Glomerular visceral epithelial cell (primary cell): ENCODE measurements at regions not wholly inside any gene's neighbourhood (a gene's known extent, or its start where the extent isn't known, plus 50 kb on each side); places are given as distances from the start of the nearest gene placed in this dataset.
A peak's percentile ranks its signal among the peaks of the same experiment; 100 is the strongest.

Experiments used
- DNase-seq: peaks from one replicate; pipeline ENCODE4 v3.0.0-alpha.2; 2016; ENCODE audit errors: extremely low spot score

GRCh38 chr1:115233598-115233997, 104.5 kb downstream of the NGF start:
- no peak for DNase-seq

DNA sequence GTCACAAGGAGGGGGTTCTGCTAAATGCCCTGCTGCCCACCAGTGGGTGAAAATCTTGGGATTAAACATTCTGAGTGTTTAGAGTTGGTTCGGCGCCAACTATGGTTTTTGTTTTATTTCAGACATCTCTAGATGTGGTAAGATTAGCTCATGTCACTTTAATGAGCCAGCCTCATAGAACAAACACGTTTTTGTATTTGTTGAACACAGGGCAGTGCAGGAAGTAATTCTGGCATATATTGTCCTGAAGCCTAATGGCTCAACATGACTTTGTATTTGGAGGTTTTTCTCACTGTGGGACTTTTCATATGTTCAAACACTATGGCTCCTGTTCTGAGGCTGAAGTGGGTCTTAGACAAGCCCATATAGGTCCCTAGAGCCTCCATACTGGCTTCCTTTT, 107.8 kb downstream of the NGF start:
- peak; percentile 35 for DNase-seq

DNA sequence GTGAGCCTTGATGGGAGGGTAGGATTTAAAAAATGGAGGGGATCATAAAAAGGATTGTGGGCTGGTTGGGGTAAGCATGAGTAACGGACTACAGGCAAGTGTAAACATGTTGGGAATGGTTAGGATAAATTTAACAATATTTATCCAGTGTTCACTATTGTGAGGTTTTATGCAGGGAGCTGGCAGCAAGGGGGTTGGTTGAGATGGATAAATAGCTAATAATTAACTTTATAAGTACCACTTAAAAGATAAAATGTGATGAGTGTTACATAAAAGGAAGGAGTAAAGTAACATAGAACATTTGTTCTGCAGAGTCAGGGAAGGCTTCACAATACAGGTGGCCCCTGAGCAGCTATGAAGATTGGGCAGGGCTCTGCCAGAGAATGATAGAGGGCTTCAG, 109.0 kb downstream of the NGF start:
- peak; percentile 37 for DNase-seq

- peak; percentile 43 for DNase-seq
These were observed 109.9 kb downstream of the NGF start for GRCh38 chr1:115228191-115228590.

- DNase-seq: peak; percentile 70
These were observed 110.5 kb downstream of the NGF start for GRCh38 chr1:115227346-115228082.

GRCh38 chr1:115225993-115226685, 111.9 kb downstream of the NGF start:
- DNase-seq: no peak

- no peak for DNase-seq
These were observed 113.4 kb downstream of the NGF start for GRCh38 chr1:115224636-115225035.

DNA sequence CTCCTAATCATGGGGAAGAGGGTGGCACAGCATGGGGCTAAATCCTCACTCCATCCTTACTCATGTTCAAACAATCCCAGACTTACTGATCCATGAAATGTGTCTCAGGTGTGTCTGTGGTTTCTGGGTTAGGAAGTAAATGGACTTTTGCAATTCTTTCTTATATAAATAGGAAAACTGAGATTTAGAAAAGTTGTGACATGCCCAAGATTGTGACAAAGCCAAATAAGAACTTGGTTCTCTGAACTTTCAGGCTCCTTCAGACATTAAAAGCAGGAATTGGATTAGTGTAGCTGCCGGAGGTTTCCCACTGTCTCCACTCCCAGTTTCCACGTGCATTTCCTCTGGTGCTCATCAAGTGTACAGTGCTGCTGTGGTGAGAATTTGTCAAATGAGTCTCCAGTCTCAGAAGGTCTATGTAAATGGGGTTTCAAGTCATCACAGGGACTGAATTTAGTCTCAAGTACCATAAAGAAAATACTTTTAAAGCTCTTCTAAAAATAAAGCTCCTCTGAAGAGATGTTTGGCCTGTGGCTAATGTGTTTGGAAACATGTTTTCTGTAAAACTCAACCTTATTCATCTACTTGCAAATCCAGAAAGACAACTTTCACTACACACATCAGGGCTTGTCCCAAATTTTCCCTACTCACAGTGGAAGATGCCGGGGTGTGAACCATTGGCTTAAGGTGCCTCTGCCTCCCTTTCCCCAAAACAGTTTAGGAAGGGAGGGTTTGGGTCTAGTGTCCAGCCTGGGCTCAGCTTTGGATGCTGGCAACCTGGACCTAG, 115.2 kb downstream of the NGF start:
- peak; percentile 78 for DNase-seq

- DNase-seq: no peak
These were observed 117.4 kb downstream of the NGF start for GRCh38 chr1:115220340-115221270.

DNA sequence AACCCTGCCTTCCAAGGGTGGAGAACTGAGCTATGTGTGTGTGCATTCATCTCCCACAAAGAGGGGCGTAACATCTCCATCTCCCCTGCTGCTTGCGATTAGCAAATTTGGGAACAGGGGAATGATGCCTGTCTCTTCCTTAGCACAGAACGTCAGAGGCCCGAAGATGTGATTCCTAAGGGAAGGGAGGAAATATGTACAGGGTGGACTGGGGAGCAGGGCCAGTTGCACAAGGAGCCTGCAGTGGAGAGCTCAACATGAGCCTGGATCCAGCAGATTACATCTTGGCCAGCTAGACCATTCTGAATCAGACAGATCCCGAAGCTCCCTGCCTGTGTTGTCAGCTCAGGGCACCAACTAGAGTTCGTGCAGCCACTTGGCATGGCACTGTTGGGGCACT, 118.1 kb downstream of the NGF start:
- DNase-seq: no peak

DNA sequence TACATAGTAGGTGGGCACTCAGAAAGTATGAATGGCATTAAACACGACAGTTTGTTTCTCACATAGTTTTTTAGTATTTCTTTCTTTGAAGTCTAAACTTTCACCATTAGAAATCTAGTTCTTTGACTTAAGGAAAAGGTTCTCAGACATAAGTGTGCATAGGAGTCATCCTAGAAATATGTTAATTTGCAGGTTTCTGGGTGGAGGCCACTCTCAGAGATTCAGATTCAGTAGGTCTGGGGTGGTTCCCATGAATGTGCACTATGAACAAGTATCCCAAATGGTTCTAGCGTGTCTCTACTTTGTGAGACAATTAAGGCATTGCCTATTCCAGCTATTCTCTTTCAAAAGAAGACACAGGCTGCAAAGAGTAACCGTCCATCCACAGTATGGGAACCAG, 119.3 kb downstream of the NGF start:
- no peak for DNase-seq

- no peak for DNase-seq
These were observed 120.0 kb downstream of the NGF start for GRCh38 chr1:115218034-115218405.

GRCh38 chr1:115217150-115218033, 120.7 kb downstream of the NGF start:
- DNase-seq: no peak

GRCh38 chr1:115215703-115216521, 122.1 kb downstream of the NGF start:
- no peak for DNase-seq

GRCh38 chr1:115215110-115215509, 122.9 kb downstream of the NGF start:
- no peak for DNase-seq

GRCh38 chr1:115214098-115214497, 124.0 kb downstream of the NGF start:
- DNase-seq: no peak

DNA sequence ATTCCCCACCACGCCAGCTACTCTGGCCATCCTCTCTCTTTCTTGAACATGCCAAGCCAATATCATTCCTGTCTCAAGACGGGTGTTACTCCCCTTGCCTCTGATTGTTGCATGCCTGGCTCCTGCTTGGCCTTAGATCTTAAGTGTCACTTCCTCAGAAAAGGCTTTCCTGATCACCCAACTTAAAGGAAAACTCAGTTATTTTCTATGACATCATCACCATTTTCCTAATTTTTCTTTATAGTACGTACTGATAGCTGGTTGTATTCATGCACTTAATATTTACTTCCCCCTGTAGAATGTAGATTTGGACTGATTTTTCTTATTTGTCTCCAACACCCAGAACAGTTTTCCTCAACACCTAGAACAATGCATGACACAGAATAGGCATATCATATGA, 123.8 kb upstream of the TSPAN2 start:
- no peak for DNase-seq

DNA sequence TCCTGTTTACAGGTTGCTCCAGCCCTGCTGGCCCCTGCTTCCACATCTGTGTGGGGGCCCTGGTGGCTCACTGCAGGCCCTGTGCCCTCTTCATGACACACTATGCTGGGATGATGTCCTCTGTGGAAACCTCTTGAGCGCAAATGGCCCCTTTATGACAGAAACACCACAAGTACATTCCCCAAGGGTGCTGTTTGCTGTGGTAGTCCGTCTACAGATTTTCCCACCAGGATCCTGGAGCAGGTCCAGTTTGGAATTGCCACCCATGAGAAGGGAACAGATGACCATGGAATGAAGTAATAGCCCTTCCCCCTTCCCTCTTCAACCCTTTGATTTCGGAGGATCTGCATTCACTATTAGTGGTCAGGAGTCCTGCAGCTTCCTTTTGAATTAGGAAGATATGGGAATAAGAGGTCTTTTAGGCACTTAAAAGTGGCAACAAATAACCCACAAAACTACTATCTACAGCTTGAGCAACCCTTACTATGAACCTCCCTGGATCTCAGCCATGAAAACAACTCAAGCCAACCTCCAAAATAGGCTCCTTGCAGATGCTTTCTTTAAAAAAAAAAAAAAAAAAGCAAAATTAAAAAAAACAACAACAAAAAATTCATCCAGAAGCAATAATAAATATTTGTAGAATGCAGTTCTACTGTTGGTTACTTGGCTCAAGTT, 121.9 kb upstream of the TSPAN2 start:
- DNase-seq: no peak

DNA sequence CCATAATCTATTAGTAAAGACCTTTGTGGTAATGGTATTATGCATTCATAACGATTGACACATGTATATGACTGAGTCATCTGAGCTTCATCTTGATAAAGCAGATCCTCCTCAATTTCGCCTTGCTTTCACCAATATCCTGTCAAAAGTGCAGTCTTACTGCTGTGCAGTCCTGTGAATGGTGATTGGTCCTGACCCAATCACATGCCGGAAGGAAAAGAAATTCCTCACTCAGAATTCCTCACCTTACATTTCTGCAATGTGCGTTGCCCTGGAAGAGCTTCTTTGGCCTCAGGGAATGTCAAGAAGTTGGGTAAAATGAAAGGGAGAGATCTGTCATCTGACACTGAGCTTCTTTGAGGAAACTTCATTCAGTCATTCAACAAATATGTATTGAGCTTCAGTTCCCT, 121.0 kb upstream of the TSPAN2 start:
- DNase-seq: no peak
